ENCODE measurements at regions not wholly inside any gene's neighbourhood (a gene's known extent, or its start where the extent isn't known, plus 50 kb on each side); places are given as distances from the start of the nearest gene placed in this dataset.

DNA sequence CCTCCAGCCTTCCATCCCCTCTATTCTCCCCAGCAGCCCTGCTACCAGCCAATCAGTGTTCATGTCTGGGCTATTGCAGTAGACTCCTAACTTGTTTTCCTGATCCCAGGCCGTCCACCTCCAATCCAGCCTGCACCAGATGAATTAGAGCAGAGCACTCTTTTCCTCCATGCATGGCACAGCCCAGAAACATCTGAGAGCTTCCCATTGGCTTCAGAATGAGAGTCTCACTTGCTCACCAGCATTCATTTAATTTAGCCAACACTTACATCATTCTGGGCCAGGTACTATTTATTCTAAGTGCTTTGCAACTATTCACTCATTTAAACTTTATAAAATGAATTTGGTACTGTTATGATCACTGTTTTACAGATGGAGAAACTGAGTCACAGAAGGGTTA, 51.4 kb upstream of the DUSP5 start:
- in situ Hi-C loops (cut with MboI; ENCODE audit: low sequenced_read_pairs, unreplicated experiment), result no loop called here
- no peak for DNase-seq (ENCODE audit: low spot score)
- TF ChIP-seq, protein P1, sequence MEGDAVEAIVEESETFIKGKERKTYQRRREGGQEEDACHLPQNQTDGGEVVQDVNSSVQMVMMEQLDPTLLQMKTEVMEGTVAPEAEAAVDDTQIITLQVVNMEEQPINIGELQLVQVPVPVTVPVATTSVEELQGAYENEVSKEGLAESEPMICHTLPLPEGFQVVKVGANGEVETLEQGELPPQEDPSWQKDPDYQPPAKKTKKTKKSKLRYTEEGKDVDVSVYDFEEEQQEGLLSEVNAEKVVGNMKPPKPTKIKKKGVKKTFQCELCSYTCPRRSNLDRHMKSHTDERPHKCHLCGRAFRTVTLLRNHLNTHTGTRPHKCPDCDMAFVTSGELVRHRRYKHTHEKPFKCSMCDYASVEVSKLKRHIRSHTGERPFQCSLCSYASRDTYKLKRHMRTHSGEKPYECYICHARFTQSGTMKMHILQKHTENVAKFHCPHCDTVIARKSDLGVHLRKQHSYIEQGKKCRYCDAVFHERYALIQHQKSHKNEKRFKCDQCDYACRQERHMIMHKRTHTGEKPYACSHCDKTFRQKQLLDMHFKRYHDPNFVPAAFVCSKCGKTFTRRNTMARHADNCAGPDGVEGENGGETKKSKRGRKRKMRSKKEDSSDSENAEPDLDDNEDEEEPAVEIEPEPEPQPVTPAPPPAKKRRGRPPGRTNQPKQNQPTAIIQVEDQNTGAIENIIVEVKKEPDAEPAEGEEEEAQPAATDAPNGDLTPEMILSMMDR (IDR thresholded peaks at IDR 0.05; ENCODE audit: borderline replicate concordance, control extremely low read depth, extremely low read depth, insufficient read depth, missing control alignments), result no peak

DNA sequence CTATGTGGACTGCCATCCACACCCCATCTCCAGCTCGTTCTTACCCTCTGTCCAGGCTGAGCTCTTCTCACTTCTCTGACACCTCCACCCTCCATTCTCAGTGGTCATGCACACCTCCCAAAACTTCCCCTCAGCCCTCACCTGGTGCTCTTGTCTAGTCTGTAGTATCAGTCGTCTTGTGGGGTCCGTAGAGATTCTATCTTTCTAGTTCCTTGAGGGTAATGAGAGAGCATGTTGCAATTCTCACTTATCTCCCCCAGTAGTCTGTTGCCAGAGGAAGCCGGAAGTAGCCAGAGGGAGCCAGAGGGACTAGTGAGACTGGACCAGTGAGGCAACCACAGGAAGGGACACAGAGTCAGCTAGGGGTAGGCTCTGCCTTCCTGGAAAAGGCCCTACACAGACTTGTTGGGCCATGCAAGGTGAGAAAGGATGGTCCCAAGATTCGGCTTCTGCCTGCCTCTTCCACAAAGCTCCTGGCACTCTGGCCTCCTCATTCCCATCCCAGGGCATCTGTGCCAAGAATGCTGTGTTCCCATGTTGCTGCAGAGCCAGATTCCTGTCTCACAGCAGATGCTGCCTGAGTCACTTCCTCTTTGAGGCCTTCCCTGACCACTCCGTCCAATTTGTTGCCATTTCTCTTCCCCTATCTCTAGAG, 50.6 kb upstream of the DUSP5 start:
- in situ Hi-C loops (cut with MboI; ENCODE audit: low sequenced_read_pairs, unreplicated experiment), result no loop called here
- no peak for DNase-seq (ENCODE audit: low spot score)

DNA sequence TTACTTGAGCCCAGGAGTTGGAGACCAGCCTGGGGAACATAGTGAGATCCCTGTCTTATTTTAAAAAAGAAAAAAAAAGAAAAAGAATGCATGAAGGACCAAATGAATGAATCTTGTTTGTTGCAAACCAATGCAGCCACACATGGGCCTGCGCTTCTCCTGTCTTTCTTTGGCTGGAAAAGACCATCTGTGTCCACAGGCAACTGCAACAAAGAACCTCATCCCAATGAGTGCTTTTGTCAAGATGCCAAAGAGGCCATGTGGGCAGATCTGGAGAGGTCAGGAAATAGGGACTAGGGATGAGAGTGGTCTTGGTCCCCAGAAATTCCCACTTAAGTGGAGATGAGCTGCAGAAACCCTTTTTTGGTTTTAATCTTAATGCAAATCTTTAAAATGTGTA, 49.8 kb upstream of the DUSP5 start:
- DNase-seq (ENCODE audit: low spot score), result no peak
- in situ Hi-C loops (cut with MboI; ENCODE audit: low sequenced_read_pairs, unreplicated experiment), result no loop called here
- TF ChIP-seq, protein P1 (IDR thresholded peaks at IDR 0.05; ENCODE audit: borderline replicate concordance, control extremely low read depth, extremely low read depth, insufficient read depth, missing control alignments), result no peak

More for the DNA sequence above, 50.6 kb upstream of the DUSP5 start:
- TF ChIP-seq, protein P1 (IDR thresholded peaks at IDR 0.05; ENCODE audit: borderline replicate concordance, control extremely low read depth, extremely low read depth, insufficient read depth, missing control alignments), result no peak

All from GM13976 (cell line).